ENCODE measurements at regions not wholly inside any gene's neighbourhood (a gene's known extent, or its start where the extent isn't known, plus 50 kb on each side); places are given as distances from the start of the nearest gene placed in this dataset.

DNA sequence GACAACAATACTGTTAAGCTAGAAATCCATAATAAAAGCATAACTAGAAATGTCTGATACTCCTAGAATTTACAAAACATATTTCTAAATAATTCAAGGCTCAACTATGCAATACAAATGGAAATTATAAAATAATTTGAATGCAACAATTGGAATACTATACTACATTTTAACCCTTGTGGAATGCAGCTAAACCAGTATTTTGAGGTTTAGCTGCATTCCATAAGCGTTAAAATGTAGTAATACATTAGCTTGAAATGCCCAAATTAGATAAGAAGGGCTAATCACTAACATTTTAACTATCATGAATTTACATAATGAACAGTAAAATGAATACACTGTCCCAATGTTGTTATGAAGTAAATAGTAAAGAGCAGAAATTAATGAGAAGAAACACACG lies 617.2 kb upstream of the CHORDC1 start:
- Histone ChIP-seq H4K8ac (ENCODE audit: low read depth, low read length) (no peak overlapping the region), H3K4ac (ENCODE audit: low read length) (no peak overlapping the region)
- no CpG with 5 or more reads among the region's 2 CpGs for WGBS, 2 donors (ENCODE audit: extremely low coverage in 2 of 2, insufficient read length in 2 of 2, insufficient replicate concordance in 1 of 2)

DNA sequence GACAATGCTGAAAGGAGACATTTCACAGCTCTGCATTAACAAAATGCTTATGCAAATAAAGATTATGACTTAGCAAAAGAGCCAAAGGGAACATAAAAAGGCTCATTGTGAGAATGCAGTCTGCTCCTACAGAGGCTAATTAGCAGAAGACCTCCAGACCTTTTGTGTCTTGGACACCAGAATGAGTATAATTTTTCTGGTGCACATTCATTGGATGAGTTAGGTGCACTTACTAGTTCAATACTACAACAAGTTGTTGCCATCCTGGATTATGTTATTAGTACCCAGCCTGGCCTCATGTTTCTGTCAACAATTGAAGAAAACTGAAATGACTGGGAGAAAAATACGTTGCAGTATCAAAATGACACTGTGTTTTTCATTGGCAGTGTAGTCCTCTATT lies 613.2 kb upstream of the CHORDC1 start:
- Histone ChIP-seq H3K23ac (ENCODE audit: low read depth, low read length, poor library complexity) (no peak overlapping the region), H3K4me3 (ENCODE audit: low read length in 2 of 2) (no peak overlapping the region), H3K79me1 (ENCODE audit: low read depth, low read length) (no peaks in the 10 kb centered on the region), H4K91ac (ENCODE audit: low read depth, low read length, poor library complexity) (no peak overlapping the region), H3K4me2 (ENCODE audit: insufficient read depth, low read length, poor library complexity, severe bottlenecking) (no peak overlapping the region), H3K14ac (ENCODE audit: low read length) (no peak overlapping the region), H2BK120ac (ENCODE audit: low read depth, low read length) (no peak overlapping the region), H3K36me3 (replicated peaks in 1 of 2; ENCODE audit: control insufficient read depth in 2 of 2, insufficient read depth in 2 of 2, low read length in 2 of 2) (no peaks in the 10 kb centered on the region), H2AK5ac (ENCODE audit: low read depth, low read length) (no peak overlapping the region), H3K4me1 (ENCODE audit: control insufficient read depth in 2 of 2, insufficient read depth in 1 of 2, low read depth in 1 of 2, low read length in 2 of 2) (peaks cover 0 to 4% of the 10 kb centered on the region in 2 donors), H3K9ac (ENCODE audit: low read depth, low read length, poor library complexity) (no peak overlapping the region), H3K18ac (ENCODE audit: low read length) (no peak overlapping the region), H2BK12ac (ENCODE audit: low read length) (no peak overlapping the region), H3K27ac (replicated peaks; ENCODE audit: low read length) (no peak overlapping the region), H2BK5ac (ENCODE audit: low read length) (no peak overlapping the region), H3K4ac (ENCODE audit: low read length) (no peak overlapping the region), H2AFZ (ENCODE audit: low read length) (no peak overlapping the region), H3K9me3 (replicated peaks in 1 of 2; ENCODE audit: control insufficient read depth in 2 of 2, insufficient read depth in 1 of 2, low read depth in 1 of 2, low read length in 2 of 2) (no peaks in the 10 kb centered on the region), H2BK15ac (ENCODE audit: low read length) (no peak overlapping the region), H4K8ac (ENCODE audit: low read depth, low read length) (no peak overlapping the region), H3K27me3 (ENCODE audit: control insufficient read depth in 3 of 3, insufficient read depth in 3 of 3, low read depth in 1 of 3, low read length in 3 of 3) (no peaks in the 10 kb centered on the region)
- DNase-seq (ENCODE audit: low spot score) = no peak
- no CpG with 5 or more reads among the region's 1 CpG for WGBS, 2 donors (ENCODE audit: extremely low coverage in 2 of 2, insufficient read length in 2 of 2, insufficient replicate concordance in 1 of 2)

More for the DNA sequence above, 617.2 kb upstream of the CHORDC1 start:
- Histone ChIP-seq H3K4me3 (ENCODE audit: low read length in 2 of 2) (no peak overlapping the region), H2BK120ac (ENCODE audit: low read depth, low read length) (no peak overlapping the region), H3K4me1 (ENCODE audit: control insufficient read depth in 2 of 2, insufficient read depth in 1 of 2, low read depth in 1 of 2, low read length in 2 of 2) (peaks cover 0 to 4% of the 10 kb centered on the region in 2 donors), H2BK12ac (ENCODE audit: low read length) (no peak overlapping the region), H2AFZ (ENCODE audit: low read length) (no peak overlapping the region), H3K18ac (ENCODE audit: low read length) (no peak overlapping the region), H4K91ac (ENCODE audit: low read depth, low read length, poor library complexity) (no peak overlapping the region), H3K27ac (replicated peaks; ENCODE audit: low read length) (no peak overlapping the region), H3K9me3 (replicated peaks in 1 of 2; ENCODE audit: control insufficient read depth in 2 of 2, insufficient read depth in 1 of 2, low read depth in 1 of 2, low read length in 2 of 2) (no peaks in the 10 kb centered on the region), H3K23ac (ENCODE audit: low read depth, low read length, poor library complexity) (no peak overlapping the region), H3K79me1 (ENCODE audit: low read depth, low read length) (no peaks in the 10 kb centered on the region), H2AK5ac (ENCODE audit: low read depth, low read length) (no peak overlapping the region), H3K9ac (ENCODE audit: low read depth, low read length, poor library complexity) (no peak overlapping the region), H3K4me2 (ENCODE audit: insufficient read depth, low read length, poor library complexity, severe bottlenecking) (no peak overlapping the region), H3K27me3 (ENCODE audit: control insufficient read depth in 3 of 3, insufficient read depth in 3 of 3, low read depth in 1 of 3, low read length in 3 of 3) (no peaks in the 10 kb centered on the region), H2BK15ac (ENCODE audit: low read length) (no peak overlapping the region), H3K14ac (ENCODE audit: low read length) (no peak overlapping the region), H3K36me3 (replicated peaks in 1 of 2; ENCODE audit: control insufficient read depth in 2 of 2, insufficient read depth in 2 of 2, low read length in 2 of 2) (no peaks in the 10 kb centered on the region), H2BK5ac (ENCODE audit: low read length) (no peak overlapping the region)
- no peak for DNase-seq (ENCODE audit: low spot score)

DNA sequence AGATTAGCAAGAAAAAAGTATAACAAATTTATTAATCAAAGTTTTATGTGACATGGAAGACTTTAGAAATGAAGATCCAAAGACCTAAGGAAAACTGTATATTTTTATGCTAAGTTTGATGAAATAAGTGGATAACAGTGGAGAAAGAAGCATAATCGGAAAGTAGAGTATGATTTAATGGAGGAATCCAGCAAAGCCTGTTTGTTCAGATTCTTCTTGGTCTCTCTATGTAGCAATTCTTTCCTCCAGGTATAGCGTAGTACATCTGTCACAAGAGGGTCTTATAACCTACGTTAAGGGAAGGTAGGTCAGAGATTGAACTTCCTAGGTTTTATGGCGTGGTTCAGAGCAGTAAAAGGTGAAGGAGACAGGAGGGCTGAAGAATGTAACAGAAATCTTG lies 600.6 kb upstream of the CHORDC1 start:
- no peak overlapping the region for H3K18ac ChIP-seq (ENCODE audit: low read length)
- no peak overlapping the region for H3K4me2 ChIP-seq (ENCODE audit: insufficient read depth, low read length, poor library complexity, severe bottlenecking)

DNA sequence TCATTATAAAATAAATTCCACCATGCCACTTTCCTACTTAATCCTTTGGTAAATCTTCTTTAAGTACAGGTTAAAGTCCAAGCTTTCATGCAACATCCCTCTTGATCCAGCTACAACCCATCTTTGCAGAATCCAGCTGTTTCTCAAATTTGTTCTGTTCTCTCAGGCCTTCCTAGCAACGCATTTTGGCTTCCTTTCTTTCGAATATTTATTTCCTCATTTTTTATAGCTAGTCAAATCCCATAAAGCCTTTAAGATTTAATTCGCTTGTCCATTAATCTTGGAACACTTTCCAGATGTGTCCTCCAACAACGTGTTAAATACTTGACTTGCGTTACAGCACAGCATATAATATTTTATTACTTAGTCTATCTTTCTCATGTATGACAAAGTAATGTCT lies 600.1 kb upstream of the CHORDC1 start:
- no peak overlapping the region for H3K23ac ChIP-seq (ENCODE audit: low read depth, low read length, poor library complexity)
- no peak overlapping the region for H2BK120ac ChIP-seq (ENCODE audit: low read depth, low read length)
- H4K91ac ChIP-seq (ENCODE audit: low read depth, low read length, poor library complexity) = no peak overlapping the region
- H3K14ac ChIP-seq (ENCODE audit: low read length) = no peak overlapping the region
- H3K9ac ChIP-seq (ENCODE audit: low read depth, low read length, poor library complexity) = no peak overlapping the region
- no peak overlapping the region for H2BK5ac ChIP-seq (ENCODE audit: low read length)
- H3K4me3 ChIP-seq (ENCODE audit: low read length in 2 of 2) = no peak overlapping the region
- no peaks in the 10 kb centered on the region for H3K79me1 ChIP-seq (ENCODE audit: low read depth, low read length)
- H2AK5ac ChIP-seq (ENCODE audit: low read depth, low read length) = no peak overlapping the region
- no peak overlapping the region for H3K18ac ChIP-seq (ENCODE audit: low read length)
- WGBS, 2 donors (ENCODE audit: extremely low coverage in 2 of 2, insufficient read length in 2 of 2, insufficient replicate concordance in 1 of 2) = no CpG with 5 or more reads among the region's 5 CpGs
- no peak overlapping the region for H3K4me2 ChIP-seq (ENCODE audit: insufficient read depth, low read length, poor library complexity, severe bottlenecking)
- H2AFZ ChIP-seq (ENCODE audit: low read length) = no peak overlapping the region
- no peak overlapping the region for H2BK12ac ChIP-seq (ENCODE audit: low read length)
- H3K9me3 ChIP-seq (replicated peaks in 1 of 2; ENCODE audit: control insufficient read depth in 2 of 2, insufficient read depth in 1 of 2, low read depth in 1 of 2, low read length in 2 of 2) = no peaks in the 10 kb centered on the region
- H4K8ac ChIP-seq (ENCODE audit: low read depth, low read length) = no peak overlapping the region
- no peak overlapping the region for H3K4ac ChIP-seq (ENCODE audit: low read length)
- DNase-seq (ENCODE audit: low spot score) = no peak
- no peak overlapping the region for H2BK15ac ChIP-seq (ENCODE audit: low read length)
- H3K36me3 ChIP-seq (replicated peaks in 1 of 2; ENCODE audit: control insufficient read depth in 2 of 2, insufficient read depth in 2 of 2, low read length in 2 of 2) = no peaks in the 10 kb centered on the region
- H3K27ac ChIP-seq (replicated peaks; ENCODE audit: low read length) = no peak overlapping the region
- no peaks in the 10 kb centered on the region for H3K27me3 ChIP-seq (ENCODE audit: control insufficient read depth in 3 of 3, insufficient read depth in 3 of 3, low read depth in 1 of 3, low read length in 3 of 3)
- H3K4me1 ChIP-seq (ENCODE audit: control insufficient read depth in 2 of 2, insufficient read depth in 1 of 2, low read depth in 1 of 2, low read length in 2 of 2) = peaks cover 0 to 2% of the 10 kb centered on the region in 2 donors

More for the DNA sequence above, 600.6 kb upstream of the CHORDC1 start:
- H2AFZ ChIP-seq (ENCODE audit: low read length) = no peak overlapping the region
- no peak overlapping the region for H4K91ac ChIP-seq (ENCODE audit: low read depth, low read length, poor library complexity)
- H2AK5ac ChIP-seq (ENCODE audit: low read depth, low read length) = no peak overlapping the region
- H3K9ac ChIP-seq (ENCODE audit: low read depth, low read length, poor library complexity) = no peak overlapping the region
- no peak overlapping the region for H4K8ac ChIP-seq (ENCODE audit: low read depth, low read length)
- peaks cover 0 to 2% of the 10 kb centered on the region in 2 donors for H3K4me1 ChIP-seq (ENCODE audit: control insufficient read depth in 2 of 2, insufficient read depth in 1 of 2, low read depth in 1 of 2, low read length in 2 of 2)
- DNase-seq (ENCODE audit: low spot score) = no peak
- H3K27ac ChIP-seq (replicated peaks; ENCODE audit: low read length) = no peak overlapping the region
- H3K79me1 ChIP-seq (ENCODE audit: low read depth, low read length) = no peaks in the 10 kb centered on the region
- no peak overlapping the region for H3K4me3 ChIP-seq (ENCODE audit: low read length in 2 of 2)
- H2BK12ac ChIP-seq (ENCODE audit: low read length) = no peak overlapping the region
- H3K4ac ChIP-seq (ENCODE audit: low read length) = no peak overlapping the region
- no peak overlapping the region for H3K14ac ChIP-seq (ENCODE audit: low read length)
- H2BK5ac ChIP-seq (ENCODE audit: low read length) = no peak overlapping the region
- H3K23ac ChIP-seq (ENCODE audit: low read depth, low read length, poor library complexity) = no peak overlapping the region
- no peaks in the 10 kb centered on the region for H3K36me3 ChIP-seq (replicated peaks in 1 of 2; ENCODE audit: control insufficient read depth in 2 of 2, insufficient read depth in 2 of 2, low read length in 2 of 2)
- H3K9me3 ChIP-seq (replicated peaks in 1 of 2; ENCODE audit: control insufficient read depth in 2 of 2, insufficient read depth in 1 of 2, low read depth in 1 of 2, low read length in 2 of 2) = no peaks in the 10 kb centered on the region
- no peak overlapping the region for H2BK120ac ChIP-seq (ENCODE audit: low read depth, low read length)
- no CpG with 5 or more reads among the region's 4 CpGs for WGBS, 2 donors (ENCODE audit: extremely low coverage in 2 of 2, insufficient read length in 2 of 2, insufficient replicate concordance in 1 of 2)
- no peaks in the 10 kb centered on the region for H3K27me3 ChIP-seq (ENCODE audit: control insufficient read depth in 3 of 3, insufficient read depth in 3 of 3, low read depth in 1 of 3, low read length in 3 of 3)
- H2BK15ac ChIP-seq (ENCODE audit: low read length) = no peak overlapping the region
